ENCODE measurements at regions not wholly inside any gene's neighbourhood (a gene's known extent, or its start where the extent isn't known, plus 50 kb on each side); places are given as distances from the start of the nearest gene placed in this dataset.
"Not testable (repeated sequence)": the region's sequence is repeated elsewhere in the genome, so short reads cannot be mapped to it uniquely, and the experiment has no call there.

DNA sequence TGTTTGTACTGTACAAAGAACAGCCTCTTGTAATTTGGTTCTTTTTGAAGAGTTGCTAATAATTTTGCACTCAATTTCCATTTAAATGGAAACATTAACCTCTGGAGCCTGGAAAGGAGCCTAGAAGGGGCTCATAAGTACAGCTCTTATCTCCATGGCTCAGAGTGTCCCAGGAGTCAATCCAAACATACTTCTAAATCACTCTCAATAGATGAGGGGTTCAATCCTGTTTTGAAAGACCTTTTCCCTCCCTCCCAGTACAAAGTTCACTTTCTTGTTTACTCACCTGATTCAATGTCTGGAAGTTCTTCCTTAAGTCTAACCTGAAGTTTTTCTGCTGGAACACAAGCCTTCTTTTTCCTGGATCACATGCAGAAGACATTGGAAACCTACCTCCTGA lies 273.0 kb upstream of the PLET1 start:
- Mint-ChIP-seq H3K4me3 (no peak overlapping the region), H3K9me3 (peaks cover 3% of the 10 kb centered on the region), H3K27ac (ENCODE audit: unreplicated experiment) (no peak overlapping the region), H3K36me3 (ENCODE audit: low read depth) (no peaks in the 10 kb centered on the region), H3K4me1 (no peaks in the 10 kb centered on the region), H3K27me3 (ENCODE audit: low read depth) (peaks cover 8% of the 10 kb centered on the region)
- DNase-seq (ENCODE audit: low read depth, low spot score): no peak
- TF ChIP-seq, protein P1, sequence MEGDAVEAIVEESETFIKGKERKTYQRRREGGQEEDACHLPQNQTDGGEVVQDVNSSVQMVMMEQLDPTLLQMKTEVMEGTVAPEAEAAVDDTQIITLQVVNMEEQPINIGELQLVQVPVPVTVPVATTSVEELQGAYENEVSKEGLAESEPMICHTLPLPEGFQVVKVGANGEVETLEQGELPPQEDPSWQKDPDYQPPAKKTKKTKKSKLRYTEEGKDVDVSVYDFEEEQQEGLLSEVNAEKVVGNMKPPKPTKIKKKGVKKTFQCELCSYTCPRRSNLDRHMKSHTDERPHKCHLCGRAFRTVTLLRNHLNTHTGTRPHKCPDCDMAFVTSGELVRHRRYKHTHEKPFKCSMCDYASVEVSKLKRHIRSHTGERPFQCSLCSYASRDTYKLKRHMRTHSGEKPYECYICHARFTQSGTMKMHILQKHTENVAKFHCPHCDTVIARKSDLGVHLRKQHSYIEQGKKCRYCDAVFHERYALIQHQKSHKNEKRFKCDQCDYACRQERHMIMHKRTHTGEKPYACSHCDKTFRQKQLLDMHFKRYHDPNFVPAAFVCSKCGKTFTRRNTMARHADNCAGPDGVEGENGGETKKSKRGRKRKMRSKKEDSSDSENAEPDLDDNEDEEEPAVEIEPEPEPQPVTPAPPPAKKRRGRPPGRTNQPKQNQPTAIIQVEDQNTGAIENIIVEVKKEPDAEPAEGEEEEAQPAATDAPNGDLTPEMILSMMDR (conservative IDR thresholded peaks at IDR 0.05): no peak

DNA sequence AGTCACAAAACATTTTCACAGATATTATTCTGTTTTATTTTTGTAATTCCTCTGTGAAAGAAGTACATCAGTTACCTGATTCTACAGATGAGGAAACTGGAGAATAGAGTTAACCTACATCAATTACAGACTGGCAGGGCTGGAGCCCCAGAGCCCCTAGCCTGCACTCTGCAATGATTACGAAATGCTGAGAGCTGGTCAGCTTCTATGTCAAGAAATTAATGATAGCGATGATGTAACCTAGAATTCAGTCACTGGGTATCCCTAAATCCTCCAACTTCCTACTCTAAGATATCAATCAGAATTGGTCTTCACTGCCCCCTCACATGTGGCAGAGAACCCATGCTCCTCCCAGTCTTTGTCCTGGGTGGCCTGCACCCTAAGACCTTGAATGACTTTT lies 273.5 kb upstream of the PLET1 start:
- no peaks in the 10 kb centered on the region for H3K36me3 Mint-ChIP-seq (ENCODE audit: low read depth)
- TF ChIP-seq, protein P1 (conservative IDR thresholded peaks at IDR 0.05): no peak
- no peak overlapping the region for H3K27ac Mint-ChIP-seq (ENCODE audit: unreplicated experiment)
- H3K27me3 Mint-ChIP-seq (ENCODE audit: low read depth): peaks cover 6% of the 10 kb centered on the region
- no peaks in the 10 kb centered on the region for H3K4me1 Mint-ChIP-seq
- H3K9me3 Mint-ChIP-seq: peaks cover 3% of the 10 kb centered on the region
- no peak overlapping the region for H3K4me3 Mint-ChIP-seq
- DNase-seq (ENCODE audit: low read depth, low spot score): no peak

DNA sequence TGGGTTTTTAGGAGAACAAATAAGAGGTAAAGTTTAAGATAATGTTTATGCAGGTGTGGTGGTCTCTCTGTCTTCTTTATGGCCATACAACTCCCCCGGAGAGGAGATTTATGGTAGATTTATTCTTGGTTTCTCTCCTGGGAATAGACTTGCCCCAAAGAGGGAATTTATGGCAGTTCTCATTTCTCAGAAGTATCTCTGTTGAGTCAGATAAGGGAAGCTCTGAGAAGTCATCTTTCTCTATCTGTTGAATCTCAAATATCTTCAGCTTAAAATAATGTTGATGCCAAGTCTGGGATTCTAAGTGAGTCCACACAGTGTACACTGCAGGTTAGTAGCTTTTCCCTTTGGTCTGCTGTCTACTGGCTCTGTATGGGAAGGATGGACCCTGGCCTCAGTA lies 276.4 kb upstream of the PLET1 start:
- Mint-ChIP-seq H3K4me1 (peaks cover 10% of the 10 kb centered on the region), H3K9me3 (peaks cover 12% of the 10 kb centered on the region), H3K27me3 (ENCODE audit: low read depth) (peaks cover 4% of the 10 kb centered on the region), H3K27ac (ENCODE audit: unreplicated experiment) (no peak overlapping the region), H3K36me3 (ENCODE audit: low read depth) (no peaks in the 10 kb centered on the region), H3K4me3 (no peak overlapping the region)
- TF ChIP-seq, protein P1 (conservative IDR thresholded peaks at IDR 0.05): no peak
- no peak for DNase-seq (ENCODE audit: low read depth, low spot score)

DNA sequence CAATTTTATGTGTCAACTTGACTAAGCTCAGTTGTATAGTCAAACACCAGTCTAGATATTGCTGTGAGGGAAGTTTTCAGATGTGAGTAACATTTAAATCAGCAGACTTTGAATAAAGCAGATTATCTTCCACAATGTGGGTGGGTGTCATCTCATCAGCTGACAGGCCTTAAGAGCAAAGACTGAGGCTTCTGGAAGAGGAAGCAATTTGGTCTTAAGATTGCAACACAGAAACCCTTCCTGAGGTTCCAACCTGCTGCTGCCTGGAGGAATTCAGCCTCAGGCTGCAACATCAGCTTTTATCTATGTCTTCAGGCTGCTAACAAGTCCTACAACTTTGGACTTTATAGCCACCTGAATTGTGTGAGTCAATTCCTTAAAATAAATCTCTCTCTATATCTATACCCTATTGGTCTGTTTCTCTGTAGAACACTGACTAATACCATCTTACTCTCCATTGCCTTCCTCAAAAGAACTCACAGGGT lies 277.2 kb upstream of the PLET1 start:
- TF ChIP-seq, protein P1 (conservative IDR thresholded peaks at IDR 0.05): no peak
- H3K4me3 Mint-ChIP-seq: no peak overlapping the region
- peaks cover 10% of the 10 kb centered on the region for H3K4me1 Mint-ChIP-seq
- H3K36me3 Mint-ChIP-seq (ENCODE audit: low read depth): no peaks in the 10 kb centered on the region
- peaks cover 12% of the 10 kb centered on the region for H3K9me3 Mint-ChIP-seq
- peaks cover 4% of the 10 kb centered on the region for H3K27me3 Mint-ChIP-seq (ENCODE audit: low read depth)
- no peak for DNase-seq (ENCODE audit: low read depth, low spot score)
- no peak overlapping the region for H3K27ac Mint-ChIP-seq (ENCODE audit: unreplicated experiment)

DNA sequence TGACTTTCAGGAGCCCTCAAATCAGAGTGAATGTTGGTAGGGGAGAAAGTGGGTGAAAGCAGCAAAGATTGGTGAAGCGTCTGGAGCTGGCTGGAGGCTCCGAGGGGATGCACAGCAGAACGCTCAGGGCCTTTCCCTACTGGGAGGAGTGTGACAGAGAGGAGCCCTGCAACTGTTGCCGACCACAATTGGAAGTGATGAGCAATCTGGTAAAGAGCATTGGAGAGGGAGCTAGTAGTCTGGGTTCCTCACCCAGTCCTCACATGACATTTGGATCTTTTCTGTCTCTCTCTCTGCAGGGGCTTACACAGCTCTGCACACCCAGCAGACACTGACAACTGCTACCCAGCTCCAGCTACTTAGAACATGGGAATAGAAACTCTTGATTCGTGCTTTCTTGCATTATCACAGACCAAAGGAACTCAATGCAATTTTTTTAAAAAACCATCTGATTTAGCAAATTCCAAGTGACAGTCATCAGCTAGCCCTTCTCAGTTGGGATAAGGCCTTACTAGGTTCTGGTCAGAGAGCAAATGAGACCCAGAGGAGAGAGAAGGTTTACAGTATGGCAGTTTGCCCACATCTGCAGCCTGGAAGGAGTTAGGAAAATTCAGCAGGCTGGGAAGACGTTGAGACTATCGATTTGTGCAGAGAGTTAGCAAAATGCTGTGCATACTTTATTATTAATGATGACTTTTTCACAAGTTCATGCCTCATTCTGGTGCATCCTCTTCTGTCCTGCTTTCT lies 278.0 kb upstream of the PLET1 start:
- H3K36me3 Mint-ChIP-seq (ENCODE audit: low read depth): no peaks in the 10 kb centered on the region
- H3K4me1 Mint-ChIP-seq: peaks cover 10% of the 10 kb centered on the region
- TF ChIP-seq, protein P1 (conservative IDR thresholded peaks at IDR 0.05): no peak
- DNase-seq (ENCODE audit: low read depth, low spot score): no peak
- H3K9me3 Mint-ChIP-seq: peaks cover 12% of the 10 kb centered on the region
- H3K4me3 Mint-ChIP-seq: no peak overlapping the region
- H3K27me3 Mint-ChIP-seq (ENCODE audit: low read depth): peaks cover 4% of the 10 kb centered on the region
- H3K27ac Mint-ChIP-seq (ENCODE audit: unreplicated experiment): no peak overlapping the region

DNA sequence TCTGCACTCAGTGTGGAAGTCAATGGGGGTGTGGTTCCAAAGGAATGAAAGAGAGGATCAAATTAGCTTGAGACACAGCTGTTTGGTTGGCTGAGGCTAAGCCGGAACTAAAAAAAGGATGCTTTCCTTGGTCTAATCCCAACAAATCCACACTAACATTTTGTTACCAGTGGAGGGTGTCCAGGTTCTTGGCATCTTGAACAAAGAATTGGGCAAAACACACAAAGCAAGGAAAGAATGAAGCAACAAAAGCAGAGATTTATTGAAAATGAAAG lies 278.6 kb upstream of the PLET1 start:
- not testable (repeated sequence) for H3K27me3 Mint-ChIP-seq (ENCODE audit: low read depth); DNase-seq (ENCODE audit: low read depth, low spot score); H3K4me3 Mint-ChIP-seq; H3K36me3 Mint-ChIP-seq (ENCODE audit: low read depth); H3K27ac Mint-ChIP-seq (ENCODE audit: unreplicated experiment); H3K4me1 Mint-ChIP-seq
- H3K9me3 Mint-ChIP-seq: peaks cover 12% of the 10 kb centered on the region

All from neural crest cell (in vitro differentiated cells).